HEK293 (cell line): ENCODE measurements at regions not wholly inside any gene's neighbourhood (a gene's known extent, or its start where the extent isn't known, plus 50 kb on each side); places are given as distances from the start of the nearest gene placed in this dataset.

Source experiments
- CTCF ChIA-PET: fragments of 350-600 bp; formaldehyde crosslinking; extraction: SDS; loops from one replicate; lab custom pipeline; 2021; ENCODE audit warnings: antibody characterized with exemption; lab: Yijun Ruan, JAX
- POLR2A ChIA-PET: fragments of 300-600 bp; formaldehyde crosslinking; extraction: SDS; loops from one replicate; lab custom pipeline; 2020; ENCODE audit warnings: antibody characterized with exemption, inconsistent platforms; lab: Yijun Ruan, JAX
- H3K27ac ChIP-seq: fragments of 200-500 bp; sonication (Bioruptor generic); 2 replicates; pipeline ENCODE4 v1.5.1; 2014; ENCODE audit warnings: low read depth, low read length, control low read depth, inconsistent platforms; ENCODE audit errors: extremely low read depth
- H3K36me3 ChIP-seq, 2 experiments: fragments of 200-500 bp in 1 of 2; sonication (Bioruptor generic) in 1 of 2; 1 replicate in 1 of 2; 2 replicates in 1 of 2; pipeline ENCODE4 v1.5.1; 2014 to 2017; ENCODE audit warnings: inconsistent platforms in 2 of 2, low read length in 2 of 2; ENCODE audit not compliant: control insufficient read depth in 2 of 2, insufficient read depth in 1 of 2
- H3K4me1 ChIP-seq: fragments of 200-500 bp; sonication (Bioruptor generic); 2 replicates; pipeline ENCODE4 v1.5.1; 2014; ENCODE audit warnings: mild to moderate bottlenecking, low read length, inconsistent platforms; ENCODE audit not compliant: control insufficient read depth, insufficient read depth
- H3K4me3 ChIP-seq: 2 replicates; pipeline ENCODE4 v1.5.1; 2011; ENCODE audit warnings: low read depth, mild to moderate bottlenecking, control low read depth, low read length, moderate library complexity
- H3K9me3 ChIP-seq: fragments of 200-500 bp; sonication (Bioruptor generic); 2 replicates; pipeline ENCODE4 v1.5.1; 2014; ENCODE audit warnings: low read depth, low read length, inconsistent platforms; ENCODE audit not compliant: control insufficient read depth, insufficient read depth
- BCL11B ChIP-seq: fragments of 450-650 bp; formaldehyde crosslinking; IDR thresholded peaks from 2 replicates; pipeline ENCODE4 v1.5.1; 2016; ENCODE audit warnings: low read depth, missing biosample characterization, missing genetic modification characterization
- GFI1B ChIP-seq: fragments of 450-650 bp; formaldehyde crosslinking; IDR thresholded peaks from 2 replicates; pipeline ENCODE4 v1.5.1; 2016; ENCODE audit warnings: missing biosample characterization, missing genetic modification characterization
- MYNN ChIP-seq: fragments of 450-650 bp; formaldehyde crosslinking; IDR thresholded peaks from 2 replicates; pipeline ENCODE4 v1.5.1; 2016; ENCODE audit warnings: missing biosample characterization, missing genetic modification characterization, borderline replicate concordance
- PBX3 ChIP-seq: sonication (generic); formaldehyde crosslinking; IDR thresholded peaks from 2 replicates; pipeline ENCODE4 v1.8.1; 2022; ENCODE audit warnings: mild to moderate bottlenecking, moderate library complexity, missing genetic modification reagents
- SCRT2 ChIP-seq: fragments of 450-650 bp; formaldehyde crosslinking; IDR thresholded peaks from 2 replicates; pipeline ENCODE4 v1.5.1; 2016; ENCODE audit warnings: missing biosample characterization, missing genetic modification characterization
- ZBTB10 ChIP-seq: fragments of 450-650 bp; formaldehyde crosslinking; IDR thresholded peaks from 2 replicates; pipeline ENCODE4 v1.5.1; 2016; ENCODE audit warnings: missing biosample characterization, missing genetic modification characterization
- ZNF112 ChIP-seq: fragments of 450-650 bp; formaldehyde crosslinking; IDR thresholded peaks from 2 replicates; pipeline ENCODE4 v1.5.0; 2017; ENCODE audit warnings: missing biosample characterization, missing genetic modification characterization
- ZNF155 ChIP-seq: fragments of 450-650 bp; formaldehyde crosslinking; IDR thresholded peaks from 2 replicates; pipeline ENCODE4 v1.5.1; 2016; ENCODE audit warnings: missing biosample characterization, missing genetic modification characterization
- ZNF16 ChIP-seq: fragments of 450-650 bp; formaldehyde crosslinking; IDR thresholded peaks from 2 replicates; pipeline ENCODE4 v1.5.1; 2016; ENCODE audit warnings: low read depth, missing biosample characterization, missing genetic modification characterization
- ZNF184 ChIP-seq: fragments of 450-650 bp; IDR thresholded peaks from 2 replicates; pipeline ENCODE4 v1.5.1; 2018; ENCODE audit warnings: missing biosample characterization, mild to moderate bottlenecking, missing genetic modification characterization
- ZNF2 ChIP-seq: fragments of 450-650 bp; formaldehyde crosslinking; IDR thresholded peaks from 2 replicates; pipeline ENCODE4 v1.5.1; 2016; ENCODE audit warnings: missing biosample characterization, missing genetic modification characterization
- ZNF214 ChIP-seq: fragments of 450-650 bp; formaldehyde crosslinking; IDR thresholded peaks from 2 replicates; pipeline ENCODE4 v1.5.1; 2017; ENCODE audit warnings: missing biosample characterization, mild to moderate bottlenecking, missing genetic modification characterization, borderline replicate concordance
- ZNF350 ChIP-seq: fragments of 450-650 bp; formaldehyde crosslinking; IDR thresholded peaks from 2 replicates; pipeline ENCODE4 v1.5.0; 2017; ENCODE audit warnings: missing biosample characterization, mild to moderate bottlenecking, missing genetic modification characterization
- ZNF621 ChIP-seq: fragments of 450-650 bp; formaldehyde crosslinking; IDR thresholded peaks from 2 replicates; pipeline ENCODE4 v1.5.1; 2017; ENCODE audit warnings: missing biosample characterization, missing genetic modification characterization
- ZNF768 ChIP-seq: fragments of 450-650 bp; formaldehyde crosslinking; IDR thresholded peaks from 2 replicates; pipeline ENCODE4 v1.5.1; 2018; ENCODE audit warnings: missing biosample characterization, mild to moderate bottlenecking, missing genetic modification characterization
- ZNF791 ChIP-seq: fragments of 450-650 bp; formaldehyde crosslinking; IDR thresholded peaks from 2 replicates; pipeline ENCODE4 v1.5.1; 2016; ENCODE audit warnings: missing biosample characterization, missing genetic modification characterization
- TF ChIP-seq, protein P1 (sequence below): fragments of 450-650 bp; formaldehyde crosslinking; IDR thresholded peaks from 2 replicates; pipeline ENCODE4 v1.5.1; 2016; ENCODE audit warnings: missing biosample characterization, missing genetic modification characterization
- TF ChIP-seq, protein P2 (sequence below): fragments of 450-650 bp; formaldehyde crosslinking; IDR thresholded peaks from 2 replicates; pipeline ENCODE4 v1.5.1; 2016; ENCODE audit warnings: missing biosample characterization, missing genetic modification characterization, low read depth
- TF ChIP-seq, protein P3 (sequence below): fragments of 450-650 bp; formaldehyde crosslinking; IDR thresholded peaks from 2 replicates; pipeline ENCODE4 v1.5.1; 2016; ENCODE audit warnings: missing biosample characterization, missing genetic modification characterization

GRCh38 chr7:46449743-46450142 is 528.7 kb upstream of the IGFBP3 start:
- POLR2A ChIA-PET, result no interaction called here
- Histone ChIP-seq H3K4me3 (no peak overlapping the region), H3K9me3 (no peaks in the 10 kb centered on the region), H3K4me1 (no peaks in the 10 kb centered on the region), H3K36me3 (no peaks in the 10 kb centered on the region), H3K27ac (no peak overlapping the region)
- CTCF ChIA-PET, result no interaction called here
- TF ChIP-seq ZNF791 (tag by site-specific recombination), result no peak
- no peak for TF ChIP-seq ZNF2 (tag by site-specific recombination)
- TF ChIP-seq BCL11B, result no peak
- no peak for TF ChIP-seq GFI1B (tag by site-specific recombination)

DNA sequence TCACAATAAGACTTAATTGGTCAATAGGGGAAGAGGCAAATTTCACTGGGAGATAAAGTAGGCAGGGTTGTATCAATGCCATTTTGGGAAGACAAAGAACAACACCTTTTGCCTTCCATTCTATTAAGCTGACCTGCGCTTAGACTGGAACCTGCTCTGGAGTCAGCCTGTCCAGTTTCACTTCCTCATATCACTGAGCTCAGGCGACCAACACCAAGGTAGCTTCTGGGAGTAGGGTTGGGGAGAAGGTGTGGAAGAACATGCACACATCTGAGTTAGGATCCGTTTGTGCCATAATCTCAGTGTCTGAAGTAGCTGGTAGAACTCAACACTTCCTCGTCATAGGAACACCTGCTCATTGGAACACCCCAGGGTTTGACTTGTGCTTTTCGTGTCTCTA is 527.4 kb upstream of the IGFBP3 start:
- POLR2A ChIA-PET, result no interaction called here
- Histone ChIP-seq H3K4me3 (no peak overlapping the region), H3K27ac (no peak overlapping the region), H3K4me1 (no peaks in the 10 kb centered on the region), H3K36me3 (no peaks in the 10 kb centered on the region), H3K9me3 (no peaks in the 10 kb centered on the region)
- TF ChIP-seq ZNF184, result no peak
- TF ChIP-seq ZNF621 (tag by site-specific recombination), result no peak
- TF ChIP-seq ZNF16 (tag by site-specific recombination), result no peak
- TF ChIP-seq ZBTB10 (tag by site-specific recombination), result no peak
- TF ChIP-seq ZNF350 (tag by site-specific recombination), result no peak
- TF ChIP-seq SCRT2 (tag by site-specific recombination), result no peak
- no peak for TF ChIP-seq ZNF214 (tag by site-specific recombination)
- TF ChIP-seq, protein P1, sequence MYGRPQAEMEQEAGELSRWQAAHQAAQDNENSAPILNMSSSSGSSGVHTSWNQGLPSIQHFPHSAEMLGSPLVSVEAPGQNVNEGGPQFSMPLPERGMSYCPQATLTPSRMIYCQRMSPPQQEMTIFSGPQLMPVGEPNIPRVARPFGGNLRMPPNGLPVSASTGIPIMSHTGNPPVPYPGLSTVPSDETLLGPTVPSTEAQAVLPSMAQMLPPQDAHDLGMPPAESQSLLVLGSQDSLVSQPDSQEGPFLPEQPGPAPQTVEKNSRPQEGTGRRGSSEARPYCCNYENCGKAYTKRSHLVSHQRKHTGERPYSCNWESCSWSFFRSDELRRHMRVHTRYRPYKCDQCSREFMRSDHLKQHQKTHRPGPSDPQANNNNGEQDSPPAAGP (tag by site-specific recombination), result no peak
- CTCF ChIA-PET, result no interaction called here

DNA sequence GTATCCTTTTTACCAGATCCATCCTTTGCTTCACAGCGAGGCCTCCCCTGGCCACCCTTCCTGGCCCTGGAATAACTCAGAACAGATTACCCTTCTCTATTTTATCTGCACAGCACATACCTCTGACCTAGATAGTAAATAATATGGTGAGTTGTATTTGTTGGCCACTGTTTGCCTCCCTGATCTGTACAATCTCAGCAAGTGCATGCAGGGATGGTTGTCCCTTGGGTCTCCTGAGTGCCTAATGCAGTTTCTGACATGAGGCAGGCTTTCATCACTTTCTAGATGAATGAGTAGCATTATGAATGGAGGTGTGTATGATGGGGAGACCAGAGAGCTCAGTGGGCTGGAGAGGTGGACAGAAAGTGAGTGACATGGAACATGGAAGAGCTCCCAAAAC is 525.1 kb upstream of the IGFBP3 start:
- Histone ChIP-seq H3K9me3 (no peaks in the 10 kb centered on the region), H3K4me1 (no peaks in the 10 kb centered on the region), H3K4me3 (no peak overlapping the region), H3K36me3 (no peaks in the 10 kb centered on the region), H3K27ac (no peak overlapping the region)
- CTCF ChIA-PET, result no interaction called here
- POLR2A ChIA-PET, result no interaction called here
- no peak for TF ChIP-seq MYNN (tag by site-specific recombination)
- no peak for TF ChIP-seq ZNF214 (tag by site-specific recombination)
- TF ChIP-seq PBX3 (CRISPR knock-in tag), result no peak
- TF ChIP-seq ZNF112 (tag by site-specific recombination), result no peak
- TF ChIP-seq ZNF768, result no peak
- TF ChIP-seq, protein P2, sequence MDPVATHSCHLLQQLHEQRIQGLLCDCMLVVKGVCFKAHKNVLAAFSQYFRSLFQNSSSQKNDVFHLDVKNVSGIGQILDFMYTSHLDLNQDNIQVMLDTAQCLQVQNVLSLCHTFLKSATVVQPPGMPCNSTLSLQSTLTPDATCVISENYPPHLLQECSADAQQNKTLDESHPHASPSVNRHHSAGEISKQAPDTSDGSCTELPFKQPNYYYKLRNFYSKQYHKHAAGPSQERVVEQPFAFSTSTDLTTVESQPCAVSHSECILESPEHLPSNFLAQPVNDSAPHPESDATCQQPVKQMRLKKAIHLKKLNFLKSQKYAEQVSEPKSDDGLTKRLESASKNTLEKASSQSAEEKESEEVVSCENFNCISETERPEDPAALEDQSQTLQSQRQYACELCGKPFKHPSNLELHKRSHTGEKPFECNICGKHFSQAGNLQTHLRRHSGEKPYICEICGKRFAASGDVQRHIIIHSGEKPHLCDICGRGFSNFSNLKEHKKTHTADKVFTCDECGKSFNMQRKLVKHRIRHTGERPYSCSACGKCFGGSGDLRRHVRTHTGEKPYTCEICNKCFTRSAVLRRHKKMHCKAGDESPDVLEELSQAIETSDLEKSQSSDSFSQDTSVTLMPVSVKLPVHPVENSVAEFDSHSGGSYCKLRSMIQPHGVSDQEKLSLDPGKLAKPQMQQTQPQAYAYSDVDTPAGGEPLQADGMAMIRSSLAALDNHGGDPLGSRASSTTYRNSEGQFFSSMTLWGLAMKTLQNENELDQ (tag by site-specific recombination), result no peak
- TF ChIP-seq, protein P3, sequence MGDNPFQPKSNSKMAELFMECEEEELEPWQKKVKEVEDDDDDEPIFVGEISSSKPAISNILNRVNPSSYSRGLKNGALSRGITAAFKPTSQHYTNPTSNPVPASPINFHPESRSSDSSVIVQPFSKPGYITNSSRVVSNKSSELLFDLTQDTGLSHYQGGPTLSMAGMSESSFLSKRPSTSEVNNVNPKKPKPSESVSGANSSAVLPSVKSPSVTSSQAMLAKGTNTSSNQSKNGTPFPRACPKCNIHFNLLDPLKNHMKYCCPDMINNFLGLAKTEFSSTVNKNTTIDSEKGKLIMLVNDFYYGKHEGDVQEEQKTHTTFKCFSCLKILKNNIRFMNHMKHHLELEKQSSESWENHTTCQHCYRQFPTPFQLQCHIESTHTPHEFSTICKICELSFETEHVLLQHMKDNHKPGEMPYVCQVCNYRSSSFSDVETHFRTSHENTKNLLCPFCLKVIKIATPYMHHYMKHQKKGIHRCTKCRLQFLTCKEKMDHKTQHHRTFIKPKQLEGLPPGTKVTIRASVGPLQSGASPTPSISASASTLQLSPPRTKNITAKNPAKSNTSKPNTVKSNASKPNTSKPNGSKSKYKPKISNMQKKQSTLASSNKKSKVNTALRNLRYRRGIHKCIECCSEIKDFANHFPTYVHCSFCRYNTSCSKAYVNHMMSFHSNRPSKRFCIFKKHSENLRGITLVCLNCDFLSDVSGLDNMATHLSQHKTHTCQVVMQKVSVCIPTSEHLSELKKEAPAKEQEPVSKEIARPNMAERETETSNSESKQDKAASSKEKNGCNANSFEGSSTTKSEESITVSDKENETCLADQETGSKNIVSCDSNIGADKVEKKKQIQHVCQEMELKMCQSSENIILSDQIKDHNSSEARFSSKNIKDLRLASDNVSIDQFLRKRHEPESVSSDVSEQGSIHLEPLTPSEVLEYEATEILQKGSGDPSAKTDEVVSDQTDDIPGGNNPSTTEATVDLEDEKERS (tag by site-specific recombination), result no peak
- TF ChIP-seq ZNF350 (tag by site-specific recombination), result no peak
- TF ChIP-seq ZNF155 (tag by site-specific recombination), result no peak
